GM10248 (cell line): ENCODE measurements at regions not wholly inside any gene's neighbourhood (a gene's known extent, or its start where the extent isn't known, plus 50 kb on each side); places are given as distances from the start of the nearest gene placed in this dataset.

Experiments used
- CTCF ChIA-PET: fragments of 300-600 bp; sonication (Branson Sonifier 250); formaldehyde crosslinking; extraction: SDS; loops from one replicate; lab custom pipeline; 2021; ENCODE audit warnings: antibody characterized with exemption; lab: Yijun Ruan, JAX
- POLR2A ChIA-PET: fragments of 350-650 bp; sonication (Branson Sonifier 250); formaldehyde crosslinking; extraction: SDS; loops from one replicate; lab custom pipeline; 2020; ENCODE audit warnings: antibody characterized with exemption; lab: Yijun Ruan, JAX
- DNase-seq: peaks from one replicate; pipeline ENCODE4 v3.0.0; 2012; ENCODE audit errors: extremely low spot score
- CTCF ChIP-seq: IDR thresholded peaks from 2 replicates; pipeline ENCODE4 v1.5.1; 2012; ENCODE audit warnings: mild to moderate bottlenecking, low read depth; ENCODE audit errors: extremely low read depth, missing control alignments, control extremely low read depth

GRCh38 chr16:20153444-20153843, 79.8 kb upstream of the GPR139 start:
- no peak for TF ChIP-seq CTCF
- DNase-seq: no peak
- ChIA-PET POLR2A (no interaction called here), CTCF (no interaction called here)

DNA sequence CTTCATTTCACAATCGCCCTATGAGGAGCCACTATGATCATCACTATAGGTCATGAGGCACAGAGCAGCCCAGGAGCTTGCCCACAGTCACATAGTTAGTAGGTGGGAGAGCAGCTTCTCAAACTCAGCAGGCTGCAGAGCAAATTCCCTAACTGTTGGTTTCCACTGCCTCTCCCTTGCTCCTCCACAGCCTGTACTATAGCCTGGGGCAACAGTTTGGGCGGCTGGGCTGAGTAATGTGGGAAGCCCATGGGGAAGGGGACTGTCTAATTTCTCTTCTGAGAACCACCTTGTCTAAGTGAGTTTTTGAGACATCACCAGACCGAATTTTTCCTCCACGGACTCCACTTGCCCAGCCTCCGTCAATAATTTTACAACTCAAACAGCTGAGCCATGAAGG, 73.4 kb upstream of the GPR139 start:
- DNase-seq: no peak
- TF ChIP-seq CTCF: no peak
- ChIA-PET CTCF (interaction anchor here (1.6 kb wide), 1 partner anchor 31 kb away, joined by 3 read pairs; no protein-coding TSS in a partner anchor), POLR2A (no interaction called here)

- no peak for TF ChIP-seq CTCF
- CTCF ChIA-PET: no interaction called here
- no peak for DNase-seq
- POLR2A ChIA-PET: no interaction called here
Measured at GRCh38 chr16:20141956-20142355, 68.3 kb upstream of the GPR139 start.

- POLR2A ChIA-PET: no interaction called here
- CTCF ChIA-PET: no interaction called here
- no peak for DNase-seq
Measured at GRCh38 chr16:20137909-20138308, 64.2 kb upstream of the GPR139 start.

GRCh38 chr16:20137194-20137593, 63.5 kb upstream of the GPR139 start:
- CTCF ChIA-PET: no interaction called here
- DNase-seq: no peak
- POLR2A ChIA-PET: no interaction called here
- TF ChIP-seq CTCF: no peak

More at GRCh38 chr16:20137909-20138308, 64.2 kb upstream of the GPR139 start:
- no peak for TF ChIP-seq CTCF

DNA sequence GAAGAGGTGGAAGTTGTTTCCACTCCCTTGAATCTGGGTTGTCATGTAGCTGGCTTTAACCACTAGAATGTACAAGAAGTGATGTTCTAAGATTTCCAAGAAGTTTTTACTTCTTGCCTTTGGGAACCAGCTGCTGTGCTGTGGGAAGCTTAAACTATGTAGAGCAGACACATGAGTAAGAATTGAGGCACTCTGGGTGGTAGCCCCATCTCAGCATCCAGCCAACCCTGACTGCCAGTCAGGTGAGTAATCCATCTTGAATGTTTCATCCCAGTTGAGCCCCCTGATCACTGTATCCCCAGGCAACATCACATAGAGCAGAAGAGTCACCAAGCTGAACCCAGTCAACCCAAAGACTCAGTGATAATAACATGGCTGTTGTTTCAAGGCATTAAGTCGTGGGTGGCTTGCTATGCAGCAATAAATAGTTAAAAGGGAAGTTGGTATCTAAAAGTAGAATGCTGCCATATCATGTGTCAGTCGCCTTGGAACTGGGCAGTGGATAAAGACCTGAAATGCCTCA, 62.8 kb upstream of the GPR139 start:
- POLR2A ChIA-PET: no interaction called here
- DNase-seq: no peak
- no peak for TF ChIP-seq CTCF
- CTCF ChIA-PET: no interaction called here
